Esophagus muscularis mucosa (tissue), 4 donors: ENCODE measurements at regions not wholly inside any gene's neighbourhood (a gene's known extent, or its start where the extent isn't known, plus 50 kb on each side); places are given as distances from the start of the nearest gene placed in this dataset.

Experiments
- CTCF ChIP-seq, 3 experiments: fragments of 200-600 bp in 2 of 3; fragments of 450-650 bp in 1 of 3; sonication (generic) in 2 of 3; IDR thresholded peaks; one replicate each; pipeline ENCODE4 v1.5.1; 2017 to 2019; ENCODE audit warnings: antibody characterized with exemption in 3 of 3, mild to moderate bottlenecking in 2 of 3, moderate library complexity in 1 of 3
- EP300 ChIP-seq: sonication (generic); formaldehyde crosslinking; IDR thresholded peaks from one replicate; pipeline ENCODE4 v1.6.1; 2017; ENCODE audit warnings: antibody characterized with exemption
- POLR2A ChIP-seq: fragments of 450-650 bp; IDR thresholded peaks from one replicate; pipeline ENCODE4 v1.6.1; 2017; ENCODE audit warnings: antibody characterized with exemption, moderate library complexity, mild to moderate bottlenecking, low read depth

DNA sequence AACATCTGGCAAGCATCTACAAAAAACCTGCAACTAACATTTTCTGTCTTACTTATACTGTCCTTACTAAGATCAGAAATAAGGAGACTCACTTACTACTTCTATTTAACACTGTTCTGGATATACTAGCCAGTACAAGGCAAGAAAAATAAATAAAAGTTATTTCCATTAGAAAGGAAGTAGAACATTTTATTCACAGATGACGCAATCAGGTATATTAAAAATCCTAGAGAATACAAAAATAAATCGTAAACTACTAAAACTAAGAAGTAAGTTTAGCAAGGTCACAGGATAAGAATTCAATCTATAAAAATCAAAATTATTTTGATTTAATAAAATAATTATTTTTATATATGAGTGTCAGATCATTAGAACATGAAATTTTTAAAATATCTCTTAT, 264.6 kb downstream of the BARHL2 start:
- TF ChIP-seq CTCF (IDR thresholded peaks at IDR 0.05) (no peak), POLR2A (no peak), EP300 (no peak)
